NT2/D1 (cell line): ENCODE measurements at regions not wholly inside any gene's neighbourhood (a gene's known extent, or its start where the extent isn't known, plus 50 kb on each side); places are given as distances from the start of the nearest gene placed in this dataset.
"Not testable (repeated sequence)": the region's sequence is repeated elsewhere in the genome, so short reads cannot be mapped to it uniquely, and the experiment has no call there.

Source experiments
- SUZ12 ChIP-seq: IDR thresholded peaks from 2 replicates; pipeline ENCODE4 v1.6.1; 2011; ENCODE audit not compliant: insufficient read length, insufficient read depth; ENCODE audit errors: extremely low read depth
- YY1 ChIP-seq: IDR thresholded peaks from 2 replicates; pipeline ENCODE4 v1.6.1; 2011; ENCODE audit not compliant: insufficient read length, insufficient read depth
- ZNF274 ChIP-seq: IDR thresholded peaks from 2 replicates; pipeline ENCODE4 v1.6.1; 2011; ENCODE audit warnings: mild to moderate bottlenecking, low read depth, low read length

DNA sequence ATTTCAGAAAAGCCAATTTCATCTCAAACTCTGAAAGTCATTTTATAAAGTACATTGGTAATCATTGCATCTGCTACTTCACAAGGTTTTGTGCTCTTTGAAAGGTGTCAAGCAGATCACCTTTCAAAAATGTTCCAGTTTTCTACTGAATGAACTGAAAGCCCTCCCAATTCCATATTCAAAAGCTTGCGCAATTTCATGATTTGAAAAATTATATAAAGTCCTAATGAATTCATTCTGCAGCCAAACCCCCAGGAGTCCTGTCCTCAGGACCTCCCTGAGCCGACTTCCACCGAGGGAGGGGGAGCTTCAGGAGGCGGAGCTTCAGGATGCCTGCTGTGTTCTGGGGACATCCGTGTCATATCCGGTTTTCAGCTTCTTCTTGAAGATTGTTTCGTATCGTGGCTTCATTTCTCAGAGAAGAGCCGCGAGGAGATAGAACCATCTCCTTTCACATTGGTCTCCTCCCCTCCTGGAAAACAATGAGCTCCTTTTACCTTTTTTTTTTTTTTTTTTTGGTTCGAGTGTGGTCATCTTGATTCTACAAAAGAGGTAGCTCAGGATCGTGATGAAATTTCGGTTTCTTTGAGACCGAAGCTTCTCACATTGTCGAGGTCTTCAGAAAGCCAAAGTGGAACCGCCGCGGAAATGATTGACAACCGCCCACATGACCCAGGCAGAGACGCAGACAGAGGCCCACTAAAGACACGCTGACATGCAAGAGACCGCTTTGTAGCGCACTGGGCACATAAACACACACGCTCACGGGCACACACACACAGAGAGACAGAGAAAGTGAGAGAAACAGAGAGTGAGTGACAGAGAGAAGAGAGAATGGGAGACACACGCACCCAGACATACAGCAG is 553.8 kb upstream of the ZNF337 start:
- TF ChIP-seq SUZ12, ZNF274, YY1: not testable (repeated sequence)
